ENCODE measurements at regions not wholly inside any gene's neighbourhood (a gene's known extent, or its start where the extent isn't known, plus 50 kb on each side); places are given as distances from the start of the nearest gene placed in this dataset.
"Not testable (repeated sequence)": the region's sequence is repeated elsewhere in the genome, so short reads cannot be mapped to it uniquely, and the experiment has no call there.

DNA sequence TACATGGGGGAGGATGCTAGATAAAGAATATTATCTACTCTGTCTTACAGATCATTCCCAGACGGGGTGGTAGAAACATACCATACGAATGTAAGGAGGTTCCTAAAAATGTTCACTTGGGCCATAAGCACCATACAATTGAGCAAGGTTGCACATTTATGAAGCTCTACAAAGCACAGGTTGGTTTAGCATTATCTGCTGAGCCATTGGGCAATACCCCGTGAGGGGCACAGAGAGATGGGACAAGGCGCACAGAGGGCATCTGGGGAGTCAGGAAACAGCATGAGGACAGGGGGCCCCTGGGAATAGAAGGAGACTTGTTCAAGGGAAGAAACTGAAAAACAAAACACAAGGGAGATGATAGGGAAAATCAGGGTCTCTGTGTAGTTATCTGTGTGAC lies 305.3 kb downstream of the TRIML1 start:
- Mint-ChIP-seq H3K27me3 (no peaks in the 10 kb centered on the region), H3K36me3 (peaks cover 5% of the 10 kb centered on the region), H3K9me3 (peaks cover 3% of the 10 kb centered on the region), H3K4me1 (ENCODE audit: low read depth in 2 of 2) (no peaks in the 10 kb centered on the region), H3K27ac (no peak overlapping the region), H3K4me3 (no peak overlapping the region)
- ATAC-seq (no peak), DNase-seq (ENCODE audit: low spot score) (no peak)

DNA sequence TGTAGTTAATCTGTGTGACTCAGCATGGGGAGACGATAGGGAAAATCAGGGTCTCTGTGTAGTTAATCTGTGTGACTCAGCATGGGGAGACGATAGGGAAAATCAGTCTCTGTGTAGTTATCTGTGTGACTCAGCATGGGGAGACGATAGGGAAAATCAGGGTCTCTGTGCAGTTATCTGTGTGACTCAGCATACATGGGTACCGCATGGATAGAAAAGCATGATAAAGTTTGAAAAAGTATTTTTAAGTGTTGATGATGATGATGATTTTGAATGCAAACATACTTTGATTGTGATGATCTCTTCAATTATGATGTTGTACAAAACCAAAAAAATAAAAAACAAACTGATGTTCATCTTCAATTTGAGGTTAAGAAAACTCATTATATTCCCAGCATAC lies 309.8 kb downstream of the TRIML1 start:
- H3K9me3 Mint-ChIP-seq: not testable (repeated sequence)

DNA sequence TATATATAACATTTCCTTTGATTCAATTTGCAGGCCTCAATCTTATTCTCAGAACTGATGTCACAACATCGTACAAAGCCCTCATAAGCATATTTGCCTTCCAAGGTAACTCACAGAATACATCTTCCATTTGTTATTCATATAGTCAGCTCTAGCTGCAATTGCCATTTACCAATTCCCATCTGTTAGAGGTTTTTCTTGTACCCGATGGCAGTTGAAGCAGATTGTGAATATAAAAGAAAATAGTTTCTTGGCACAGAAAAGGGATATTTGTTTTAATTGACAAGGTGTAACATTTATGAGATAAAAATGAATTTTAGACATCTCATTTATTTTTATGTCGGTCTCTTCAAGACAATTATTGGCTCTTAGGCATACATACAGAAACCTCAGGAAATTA lies 311.3 kb downstream of the TRIML1 start:
- Mint-ChIP-seq H3K36me3 (peaks cover 7% of the 10 kb centered on the region), H3K4me1 (ENCODE audit: low read depth in 2 of 2) (no peaks in the 10 kb centered on the region), H3K27ac (no peak overlapping the region), H3K4me3 (no peak overlapping the region), H3K9me3 (peaks cover 9% of the 10 kb centered on the region), H3K27me3 (no peaks in the 10 kb centered on the region)
- no peak for ATAC-seq
- DNase-seq (ENCODE audit: low spot score): no peak

More for the DNA sequence above, 309.8 kb downstream of the TRIML1 start:
- not testable (repeated sequence) for H3K4me3 Mint-ChIP-seq; ATAC-seq; H3K27ac Mint-ChIP-seq; DNase-seq (ENCODE audit: low spot score); H3K27me3 Mint-ChIP-seq; H3K4me1 Mint-ChIP-seq (ENCODE audit: low read depth in 2 of 2); H3K36me3 Mint-ChIP-seq

DNA sequence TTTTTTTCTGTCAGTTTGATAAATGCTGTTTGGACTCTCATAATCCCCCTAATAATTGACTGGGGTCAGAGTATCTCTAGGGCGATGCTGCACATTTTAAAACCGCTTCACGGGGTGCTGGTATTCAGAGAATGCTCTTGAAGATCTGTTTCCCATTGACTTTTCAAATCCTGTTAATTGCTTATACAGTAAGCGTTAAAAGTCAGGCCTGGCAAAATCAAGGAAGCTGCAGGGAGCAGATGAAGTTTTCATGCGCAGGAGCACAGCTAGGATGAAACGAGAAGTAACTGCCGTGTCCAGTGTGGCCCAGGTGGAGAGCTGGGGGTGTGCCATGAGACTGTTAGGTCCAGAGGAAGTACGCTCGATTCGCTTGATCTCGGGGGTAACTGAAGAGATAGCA lies 312.9 kb downstream of the TRIML1 start:
- Mint-ChIP-seq H3K4me3 (no peak overlapping the region), H3K36me3 (peaks cover 13% of the 10 kb centered on the region), H3K27ac (no peak overlapping the region), H3K4me1 (ENCODE audit: low read depth in 2 of 2) (no peaks in the 10 kb centered on the region), H3K9me3 (peaks cover 15% of the 10 kb centered on the region), H3K27me3 (no peaks in the 10 kb centered on the region)
- no peak for DNase-seq (ENCODE audit: low spot score)
- ATAC-seq: no peak

DNA sequence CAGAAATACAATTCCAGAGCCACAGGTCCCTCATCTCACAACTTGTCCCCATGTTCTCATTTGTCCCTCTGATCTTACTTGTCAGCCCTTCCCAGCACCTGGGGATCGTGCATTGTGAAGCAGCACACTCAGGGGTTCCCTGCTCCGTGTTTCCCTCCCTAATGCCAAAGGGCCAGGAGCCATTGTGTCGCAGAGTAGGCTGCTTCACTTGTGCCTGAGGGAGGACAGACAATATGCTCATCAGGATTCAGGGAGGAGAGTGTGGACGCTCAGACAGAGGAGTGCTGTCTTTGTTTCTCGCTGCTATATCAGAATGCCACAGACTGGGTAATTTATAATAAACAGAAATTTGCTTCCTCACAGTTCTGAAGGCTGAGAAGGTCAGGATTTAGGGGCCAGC lies 315.3 kb downstream of the TRIML1 start:
- Mint-ChIP-seq H3K4me1 (ENCODE audit: low read depth in 2 of 2) (no peaks in the 10 kb centered on the region), H3K27me3 (no peaks in the 10 kb centered on the region)
- no peak for ATAC-seq

DNA sequence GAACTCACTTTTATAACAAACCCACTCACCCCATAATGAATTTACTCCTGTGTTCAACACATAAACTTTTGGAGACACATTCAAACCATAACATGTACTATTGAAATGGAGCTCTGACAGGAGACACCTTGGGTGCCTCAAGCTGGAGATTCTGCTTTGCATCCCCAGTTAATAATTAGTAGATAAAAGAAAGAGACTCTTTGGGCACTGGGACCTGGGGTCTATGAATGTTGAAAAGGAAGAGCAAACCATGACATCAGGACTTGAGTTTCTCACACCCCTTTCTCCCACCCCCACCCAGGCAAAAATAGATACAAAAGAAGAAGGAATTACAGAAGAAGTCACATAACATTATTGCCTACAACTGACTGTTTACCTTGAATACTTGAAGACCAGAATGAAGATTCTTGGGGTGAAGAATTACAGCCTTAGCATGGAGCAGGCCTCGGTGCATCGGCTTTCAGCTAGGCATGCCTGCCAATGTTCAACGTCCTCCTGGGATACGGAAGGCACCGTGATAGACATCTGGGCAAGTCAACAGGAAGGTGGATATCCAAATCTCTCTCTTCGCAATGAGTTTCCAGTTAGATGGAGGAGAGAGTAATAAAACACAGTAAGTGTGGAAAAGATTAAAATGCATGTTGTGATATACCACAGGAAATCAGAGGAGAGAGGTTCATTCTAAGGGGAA lies 316.0 kb downstream of the TRIML1 start:
- no peaks in the 10 kb centered on the region for H3K4me1 Mint-ChIP-seq (ENCODE audit: low read depth in 2 of 2)
- no peaks in the 10 kb centered on the region for H3K27me3 Mint-ChIP-seq
- no peak overlapping the region for H3K4me3 Mint-ChIP-seq
- H3K27ac Mint-ChIP-seq: no peak overlapping the region
- H3K9me3 Mint-ChIP-seq: peaks cover 24% of the 10 kb centered on the region
- DNase-seq (ENCODE audit: low spot score) (no peak), ATAC-seq (no peak)
- H3K36me3 Mint-ChIP-seq: peaks cover 19% of the 10 kb centered on the region

More for the DNA sequence above, 315.3 kb downstream of the TRIML1 start:
- no peak for DNase-seq (ENCODE audit: low spot score)
- no peak overlapping the region for H3K27ac Mint-ChIP-seq
- H3K36me3 Mint-ChIP-seq: peaks cover 19% of the 10 kb centered on the region
- no peak overlapping the region for H3K4me3 Mint-ChIP-seq
- H3K9me3 Mint-ChIP-seq: peaks cover 24% of the 10 kb centered on the region

DNA sequence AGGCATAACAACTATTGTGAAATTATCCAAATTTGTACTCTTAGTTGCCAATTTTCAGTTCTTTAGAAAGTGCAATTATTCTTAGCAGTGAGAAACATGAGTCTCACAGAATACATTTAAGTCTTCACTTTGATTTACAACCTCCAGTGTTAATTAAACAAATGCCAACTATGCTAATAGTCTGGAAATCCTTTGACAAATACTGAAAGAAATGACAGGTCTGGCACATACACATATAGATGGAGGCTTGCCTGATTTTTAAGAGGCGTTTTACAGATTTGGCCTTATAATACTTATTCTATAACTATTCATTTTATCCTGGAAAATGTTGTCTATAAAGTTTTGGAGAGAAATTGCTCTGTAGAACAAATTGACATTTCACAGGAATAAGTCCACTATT lies 320.1 kb downstream of the TRIML1 start:
- peaks cover 23% of the 10 kb centered on the region for H3K36me3 Mint-ChIP-seq
- DNase-seq (ENCODE audit: low spot score) (no peak), ATAC-seq (no peak)
- H3K4me3 Mint-ChIP-seq: no peak overlapping the region
- H3K4me1 Mint-ChIP-seq (ENCODE audit: low read depth in 2 of 2): no peaks in the 10 kb centered on the region
- H3K27me3 Mint-ChIP-seq: no peaks in the 10 kb centered on the region
- H3K27ac Mint-ChIP-seq: no peak overlapping the region
- peaks cover 36% of the 10 kb centered on the region for H3K9me3 Mint-ChIP-seq

DNA sequence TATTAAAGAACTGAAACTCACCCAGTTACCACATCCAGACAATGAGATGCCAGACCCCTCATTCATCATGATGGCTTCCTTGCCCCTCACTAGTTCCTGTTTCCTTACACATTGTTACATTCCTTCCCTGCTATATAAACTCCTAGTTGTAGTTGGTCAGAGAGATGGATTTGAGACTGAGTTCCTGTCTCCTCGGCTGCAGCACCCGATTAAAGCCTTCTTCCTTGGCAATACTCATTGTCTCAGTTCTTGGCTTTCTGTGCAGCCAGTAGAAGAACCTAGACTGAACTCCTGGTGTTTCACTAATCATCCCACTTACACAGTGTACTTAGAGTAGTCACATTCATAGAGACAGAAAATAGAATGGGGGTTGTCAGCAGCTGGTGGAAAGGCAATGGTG lies 324.7 kb downstream of the TRIML1 start:
- no peaks in the 10 kb centered on the region for H3K4me1 Mint-ChIP-seq (ENCODE audit: low read depth in 2 of 2)
- no peak overlapping the region for H3K27ac Mint-ChIP-seq
- H3K36me3 Mint-ChIP-seq: peaks cover 5% of the 10 kb centered on the region
- H3K9me3 Mint-ChIP-seq: peaks cover 14% of the 10 kb centered on the region
- ATAC-seq (no peak), DNase-seq (ENCODE audit: low spot score) (no peak)
- H3K4me3 Mint-ChIP-seq: no peak overlapping the region
- no peaks in the 10 kb centered on the region for H3K27me3 Mint-ChIP-seq

DNA sequence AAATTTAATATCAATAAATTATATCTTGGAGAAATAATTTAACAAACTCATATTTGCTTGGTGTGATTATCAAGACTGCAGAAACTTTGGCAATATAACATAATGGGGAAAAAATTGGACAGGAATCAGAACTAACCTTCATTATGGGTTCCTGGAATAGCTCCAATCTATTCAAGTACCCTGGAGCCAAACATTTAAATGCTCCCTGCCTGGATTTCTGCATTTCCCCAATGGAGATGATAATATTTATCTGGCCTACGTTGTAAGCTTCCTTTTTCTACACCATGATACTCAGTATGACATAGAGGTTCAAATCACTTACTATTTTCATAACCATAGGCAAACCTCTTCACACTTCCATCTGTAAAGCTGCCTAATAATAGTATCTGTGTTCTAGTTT lies 326.8 kb downstream of the TRIML1 start:
- ATAC-seq (no peak), DNase-seq (ENCODE audit: low spot score) (no peak)
- Mint-ChIP-seq H3K4me3 (no peak overlapping the region), H3K4me1 (ENCODE audit: low read depth in 2 of 2) (no peaks in the 10 kb centered on the region), H3K36me3 (peaks cover 5% of the 10 kb centered on the region), H3K27me3 (no peaks in the 10 kb centered on the region), H3K9me3 (peaks cover 14% of the 10 kb centered on the region), H3K27ac (no peak overlapping the region)

DNA sequence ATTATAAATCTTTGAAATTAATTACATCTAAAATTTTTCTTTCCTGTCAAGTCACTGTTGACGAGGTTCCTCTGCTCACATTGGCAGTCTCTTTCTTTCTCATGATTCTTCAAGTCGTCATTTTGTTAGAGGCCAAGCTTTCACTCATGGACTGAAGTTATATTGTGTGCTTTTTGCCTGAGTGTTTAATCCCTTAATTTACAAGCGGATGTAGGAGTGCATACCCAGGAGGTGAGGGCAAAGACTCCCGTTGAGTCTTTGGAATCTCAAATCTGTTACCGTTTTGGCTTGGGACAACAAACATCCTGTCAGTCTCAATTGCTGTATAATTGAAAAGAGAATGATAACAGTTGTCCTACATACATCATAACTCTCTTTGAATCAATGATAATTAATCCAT lies 345.0 kb downstream of the TRIML1 start:
- Mint-ChIP-seq H3K4me1 (ENCODE audit: low read depth in 2 of 2) (no peaks in the 10 kb centered on the region), H3K27ac (no peak overlapping the region), H3K4me3 (no peak overlapping the region), H3K36me3 (peaks cover 15% of the 10 kb centered on the region), H3K27me3 (no peaks in the 10 kb centered on the region), H3K9me3 (peaks cover 18% of the 10 kb centered on the region)
- DNase-seq (ENCODE audit: low spot score) (no peak), ATAC-seq (no peak)

DNA sequence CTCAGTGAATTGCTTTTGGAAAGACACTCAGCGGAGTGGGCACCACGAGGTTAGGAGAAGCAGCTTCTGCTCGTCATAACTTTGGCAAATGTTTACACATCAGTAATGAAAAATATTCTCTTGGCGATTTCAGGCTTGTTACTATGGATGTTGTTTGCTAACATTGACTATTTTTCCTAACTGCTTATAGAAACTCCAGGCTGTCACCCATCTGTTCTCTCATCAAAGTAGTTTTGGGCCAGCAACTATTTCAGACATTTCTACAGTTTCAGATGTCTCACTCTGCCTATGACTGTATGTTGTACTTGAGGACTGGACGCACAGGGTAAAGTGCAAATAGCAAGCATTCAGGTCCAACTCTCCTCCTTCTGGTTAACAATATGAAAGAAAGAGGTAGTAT lies 346.7 kb downstream of the TRIML1 start:
- no peak overlapping the region for H3K4me3 Mint-ChIP-seq
- ATAC-seq (no peak), DNase-seq (ENCODE audit: low spot score) (no peak)
- peaks cover 17% of the 10 kb centered on the region for H3K9me3 Mint-ChIP-seq
- no peaks in the 10 kb centered on the region for H3K4me1 Mint-ChIP-seq (ENCODE audit: low read depth in 2 of 2)
- peaks cover 11% of the 10 kb centered on the region for H3K36me3 Mint-ChIP-seq
- H3K27ac Mint-ChIP-seq: no peak overlapping the region
- no peaks in the 10 kb centered on the region for H3K27me3 Mint-ChIP-seq

DNA sequence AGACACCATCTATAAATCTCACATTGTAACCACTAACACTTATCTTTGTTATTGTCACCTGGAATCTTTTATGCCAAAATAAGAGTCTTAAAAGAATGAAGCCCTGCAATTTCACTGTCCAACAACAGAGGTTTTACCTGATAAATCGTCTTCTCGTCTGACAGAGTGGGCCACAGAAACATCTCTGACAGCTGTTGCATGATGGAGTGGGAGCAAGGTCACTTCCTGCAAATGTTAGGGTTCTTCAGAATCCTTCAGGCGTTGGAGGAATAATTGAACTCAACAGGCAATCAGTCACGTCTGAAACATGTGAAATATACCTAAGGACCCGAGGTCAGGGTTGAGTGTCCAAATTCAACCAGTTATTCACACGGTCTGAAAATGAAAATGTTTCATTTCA lies 353.6 kb downstream of the TRIML1 start:
- Mint-ChIP-seq H3K9me3 (peaks cover 16% of the 10 kb centered on the region), H3K36me3 (peaks cover 7% of the 10 kb centered on the region), H3K4me1 (ENCODE audit: low read depth in 2 of 2) (no peaks in the 10 kb centered on the region), H3K27me3 (no peaks in the 10 kb centered on the region), H3K4me3 (no peak overlapping the region), H3K27ac (no peak overlapping the region)
- DNase-seq (ENCODE audit: low spot score) (no peak), ATAC-seq (no peak)

DNA sequence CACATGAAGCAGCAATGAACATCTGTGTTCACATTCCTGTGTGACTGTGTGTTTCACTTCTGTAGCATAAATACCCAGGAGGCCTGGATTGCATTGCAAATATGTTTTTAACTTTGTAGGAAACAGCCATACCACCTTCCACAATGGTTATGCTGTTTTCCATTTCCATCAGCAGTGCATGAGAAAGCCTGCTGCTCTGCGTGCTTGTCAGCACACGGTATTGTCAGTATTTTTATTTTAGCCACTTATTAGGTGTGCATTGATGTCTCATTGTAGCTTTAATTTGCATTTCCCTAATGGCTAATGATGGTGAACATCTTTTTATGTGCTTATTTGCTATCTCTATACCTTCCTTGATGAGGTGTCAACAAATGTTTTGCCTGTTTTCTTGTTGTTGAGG lies 355.9 kb downstream of the TRIML1 start:
- H3K4me1 Mint-ChIP-seq (ENCODE audit: low read depth in 2 of 2): no peaks in the 10 kb centered on the region
- no peaks in the 10 kb centered on the region for H3K27me3 Mint-ChIP-seq
- H3K27ac Mint-ChIP-seq: no peak overlapping the region
- ATAC-seq (no peak), DNase-seq (ENCODE audit: low spot score) (no peak)
- H3K36me3 Mint-ChIP-seq: peaks cover 12% of the 10 kb centered on the region
- H3K4me3 Mint-ChIP-seq: no peak overlapping the region
- H3K9me3 Mint-ChIP-seq: peaks cover 24% of the 10 kb centered on the region

DNA sequence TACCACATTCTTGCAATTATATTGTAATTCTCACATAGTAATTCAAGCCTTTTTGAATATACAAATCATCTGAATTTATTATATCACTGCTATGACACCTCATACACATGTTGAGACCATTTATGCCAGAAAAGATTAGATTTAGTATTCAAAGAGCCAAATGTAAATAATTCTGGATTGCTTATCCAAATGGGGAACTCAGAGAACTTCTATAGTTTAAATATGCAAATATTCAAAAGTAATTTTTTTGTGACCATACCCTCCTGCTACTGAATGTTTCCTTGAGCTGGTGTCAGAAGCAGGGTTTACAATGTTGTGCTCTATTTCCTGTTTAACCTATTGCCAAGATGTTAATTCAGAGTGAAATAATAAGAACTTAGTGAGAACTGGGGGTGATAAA lies 372.2 kb downstream of the TRIML1 start:
- Mint-ChIP-seq H3K27ac (no peak overlapping the region), H3K4me3 (no peak overlapping the region), H3K36me3 (no peaks in the 10 kb centered on the region), H3K27me3 (no peaks in the 10 kb centered on the region), H3K4me1 (ENCODE audit: low read depth in 2 of 2) (no peaks in the 10 kb centered on the region), H3K9me3 (peaks cover 41% of the 10 kb centered on the region)
- ATAC-seq: no peak
- no peak for DNase-seq (ENCODE audit: low spot score)

DNA sequence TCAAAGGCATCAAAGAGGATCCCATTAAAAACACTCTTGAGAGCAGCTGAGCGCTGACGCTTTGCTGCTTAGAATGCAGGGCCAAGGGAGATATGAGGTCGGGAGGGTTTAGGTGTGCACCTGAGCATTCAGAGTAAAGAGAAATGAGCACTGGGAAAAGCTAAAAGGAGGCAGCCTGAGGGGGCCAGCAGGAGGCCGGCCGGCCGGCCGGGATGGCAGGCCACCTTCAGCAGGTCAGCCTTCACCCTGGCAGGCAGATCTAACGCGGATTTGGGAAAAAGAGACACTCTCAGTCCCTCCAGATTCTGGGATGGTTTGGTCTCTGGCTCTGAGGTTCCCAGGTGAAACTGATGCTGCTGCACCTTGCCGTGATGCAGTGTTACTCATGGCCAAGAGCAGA lies 393.5 kb downstream of the TRIML1 start:
- Mint-ChIP-seq H3K27ac (no peak overlapping the region), H3K9me3 (peaks cover 14% of the 10 kb centered on the region), H3K4me3 (no peak overlapping the region), H3K36me3 (no peaks in the 10 kb centered on the region), H3K4me1 (ENCODE audit: low read depth in 2 of 2) (no peaks in the 10 kb centered on the region), H3K27me3 (no peaks in the 10 kb centered on the region)
- ATAC-seq (no peak), DNase-seq (ENCODE audit: low spot score) (no peak)

All from natural killer cell treated with Interleukin-12 subunit alpha and Interleukin-12 subunit beta and Interleukin-15 and Interleukin-18, amount 100 ng/mL, for 72 hours (primary cell).